ENCODE measurements at regions not wholly inside any gene's neighbourhood (a gene's known extent, or its start where the extent isn't known, plus 50 kb on each side); places are given as distances from the start of the nearest gene placed in this dataset.

DNA sequence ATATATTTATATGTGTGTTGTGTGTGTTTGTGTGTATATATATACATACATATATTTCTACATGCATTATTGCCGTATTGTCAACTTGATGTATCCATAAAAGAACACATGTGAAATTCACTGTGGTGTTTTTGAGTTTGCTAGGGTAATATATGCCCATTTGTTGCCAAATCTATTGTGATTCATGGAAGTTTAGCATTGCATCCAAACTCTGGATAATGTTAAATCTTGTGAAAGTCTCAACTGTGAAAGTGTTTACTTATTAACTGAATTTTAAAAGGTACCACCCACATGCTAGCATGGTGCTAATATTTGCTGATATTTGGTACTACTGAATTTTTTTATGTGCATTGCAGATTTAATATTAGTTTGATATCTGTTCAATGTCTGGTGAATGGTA lies 96.6 kb upstream of the SLC8A1 start:
- TF ChIP-seq, protein P1, sequence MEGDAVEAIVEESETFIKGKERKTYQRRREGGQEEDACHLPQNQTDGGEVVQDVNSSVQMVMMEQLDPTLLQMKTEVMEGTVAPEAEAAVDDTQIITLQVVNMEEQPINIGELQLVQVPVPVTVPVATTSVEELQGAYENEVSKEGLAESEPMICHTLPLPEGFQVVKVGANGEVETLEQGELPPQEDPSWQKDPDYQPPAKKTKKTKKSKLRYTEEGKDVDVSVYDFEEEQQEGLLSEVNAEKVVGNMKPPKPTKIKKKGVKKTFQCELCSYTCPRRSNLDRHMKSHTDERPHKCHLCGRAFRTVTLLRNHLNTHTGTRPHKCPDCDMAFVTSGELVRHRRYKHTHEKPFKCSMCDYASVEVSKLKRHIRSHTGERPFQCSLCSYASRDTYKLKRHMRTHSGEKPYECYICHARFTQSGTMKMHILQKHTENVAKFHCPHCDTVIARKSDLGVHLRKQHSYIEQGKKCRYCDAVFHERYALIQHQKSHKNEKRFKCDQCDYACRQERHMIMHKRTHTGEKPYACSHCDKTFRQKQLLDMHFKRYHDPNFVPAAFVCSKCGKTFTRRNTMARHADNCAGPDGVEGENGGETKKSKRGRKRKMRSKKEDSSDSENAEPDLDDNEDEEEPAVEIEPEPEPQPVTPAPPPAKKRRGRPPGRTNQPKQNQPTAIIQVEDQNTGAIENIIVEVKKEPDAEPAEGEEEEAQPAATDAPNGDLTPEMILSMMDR (IDR thresholded peaks at IDR 0.05) = no peak
- no peak for TF ChIP-seq POLR2A (IDR thresholded peaks at IDR 0.05)

All from uterus (tissue), 2 donors.